Adipose tissue (tissue), 3 donors: ENCODE measurements at regions not wholly inside any gene's neighbourhood (a gene's known extent, or its start where the extent isn't known, plus 50 kb on each side); places are given as distances from the start of the nearest gene placed in this dataset.
"Not testable (repeated sequence)": the region's sequence is repeated elsewhere in the genome, so short reads cannot be mapped to it uniquely, and the experiment has no call there.

Experiments
- H3K27ac ChIP-seq: one replicate; pipeline ENCODE4 v1.5.1; 2013; ENCODE audit warnings: low read depth, low read length
- WGBS, 3 donors: extraction: QIAGEN DNeasy Blood & Tissue Kit; methylation state at CpG; one replicate each; pipeline ENCODE4 v1.1.7; 2013; 5-methylcytosine and 5-hydroxymethylcytosine counted together
- donor health status: healthy with polysubstance abuse.
- donor health status: Bipolar disorder and iron deficiency.
- donor health status: healthy.

GRCh38 chr5:39657943-39658342 is 233.2 kb upstream of the DAB2 start:
- no peak overlapping the region for H3K27ac ChIP-seq
- WGBS, 3 donors = 60 to 84% (median 63%) methylated on average over 1 of the region's 1 CpG

- H3K27ac ChIP-seq = no peak overlapping the region
These were observed 231.8 kb upstream of the DAB2 start for GRCh38 chr5:39656600-39656999.

- WGBS, 3 donors = 81 to 82% (median 82%) methylated on average over 4 of the region's 4 CpGs
- no peak overlapping the region for H3K27ac ChIP-seq
These were observed 229.9 kb upstream of the DAB2 start for GRCh38 chr5:39654715-39655114.

- not testable (repeated sequence) for H3K27ac ChIP-seq
- 73 to 82% (median 80%) methylated on average over 6 of the region's 6 CpGs for WGBS, 3 donors
These were observed 227.7 kb upstream of the DAB2 start for GRCh38 chr5:39652481-39652880.

- H3K27ac ChIP-seq = no peak overlapping the region
- 89 to 90% (median 89%) methylated on average over 4 of the region's 4 CpGs for WGBS, 3 donors
These were observed 227.3 kb upstream of the DAB2 start for GRCh38 chr5:39652036-39652435.

- WGBS, 3 donors = 81 to 100% (median 90%) methylated on average over 1 of the region's 1 CpG
- no peak overlapping the region for H3K27ac ChIP-seq
These were observed 225.4 kb upstream of the DAB2 start for GRCh38 chr5:39650008-39650762.

GRCh38 chr5:39648848-39649227 is 224.1 kb upstream of the DAB2 start:
- 72 to 88% (median 79%) methylated on average over 7 of the region's 7 CpGs for WGBS, 3 donors
- H3K27ac ChIP-seq = no peak overlapping the region

- H3K27ac ChIP-seq = no peak overlapping the region
- 77 to 79% (median 78%) methylated on average over 3 of the region's 3 CpGs for WGBS, 3 donors
These were observed 223.5 kb upstream of the DAB2 start for GRCh38 chr5:39648085-39648847.

- WGBS, 3 donors = 79 to 92% (median 81%) methylated on average over 1 of the region's 1 CpG
- no peak overlapping the region for H3K27ac ChIP-seq
These were observed 215.8 kb upstream of the DAB2 start for GRCh38 chr5:39640552-39640951.

- no peak overlapping the region for H3K27ac ChIP-seq
- 84 to 86% (median 84%) methylated on average over 3 of the region's 3 CpGs for WGBS, 3 donors
These were observed 214.9 kb upstream of the DAB2 start for GRCh38 chr5:39639618-39640089.

- H3K27ac ChIP-seq = no peak overlapping the region
These were observed 214.0 kb upstream of the DAB2 start for GRCh38 chr5:39638813-39639212.

GRCh38 chr5:39633057-39633456 is 208.3 kb upstream of the DAB2 start:
- H3K27ac ChIP-seq = no peak overlapping the region
- WGBS, 3 donors = 82 to 94% (median 90%) methylated on average over 4 of the region's 4 CpGs

- WGBS, 3 donors = 74 to 87% (median 81%) methylated on average over 1 of the region's 1 CpG
- no peak overlapping the region for H3K27ac ChIP-seq
These were observed 207.2 kb upstream of the DAB2 start for GRCh38 chr5:39631958-39632357.

- 80 to 86% (median 84%) methylated on average over 5 of the region's 5 CpGs for WGBS, 3 donors
- no peak overlapping the region for H3K27ac ChIP-seq
These were observed 205.2 kb upstream of the DAB2 start for GRCh38 chr5:39629946-39630345.

GRCh38 chr5:39628348-39628747 is 203.6 kb upstream of the DAB2 start:
- H3K27ac ChIP-seq = no peak overlapping the region
- WGBS, 3 donors = 88 to 91% (median 91%) methylated on average over 2 of the region's 2 CpGs

GRCh38 chr5:39624890-39625289 is 200.1 kb upstream of the DAB2 start:
- H3K27ac ChIP-seq = no peak overlapping the region

GRCh38 chr5:39624268-39624886 is 199.6 kb upstream of the DAB2 start:
- 17 to 73% (median 57%) methylated on average over 1 of the region's 1 CpG for WGBS, 3 donors
- no peak overlapping the region for H3K27ac ChIP-seq

More at GRCh38 chr5:39624890-39625289, 200.1 kb upstream of the DAB2 start:
- WGBS, 3 donors = 12 to 57% (median 42%) methylated on average over 2 of the region's 2 CpGs

GRCh38 chr5:39623291-39623865 is 198.6 kb upstream of the DAB2 start:
- 81 to 93% (median 88%) methylated on average over 5 of the region's 5 CpGs for WGBS, 3 donors
- no peak overlapping the region for H3K27ac ChIP-seq

- WGBS, 3 donors = 93 to 95% (median 93%) methylated on average over 6 of the region's 6 CpGs
- H3K27ac ChIP-seq = no peak overlapping the region
These were observed 197.5 kb upstream of the DAB2 start for GRCh38 chr5:39622281-39622680.
